NT2/D1 (cell line): ENCODE measurements at regions not wholly inside any gene's neighbourhood (a gene's known extent, or its start where the extent isn't known, plus 50 kb on each side); places are given as distances from the start of the nearest gene placed in this dataset.

Source experiments
- SUZ12 ChIP-seq: IDR thresholded peaks from 2 replicates; pipeline ENCODE4 v1.6.1; 2011; ENCODE audit not compliant: insufficient read length, insufficient read depth; ENCODE audit errors: extremely low read depth
- YY1 ChIP-seq: IDR thresholded peaks from 2 replicates; pipeline ENCODE4 v1.6.1; 2011; ENCODE audit not compliant: insufficient read length, insufficient read depth
- ZNF274 ChIP-seq: IDR thresholded peaks from 2 replicates; pipeline ENCODE4 v1.6.1; 2011; ENCODE audit warnings: mild to moderate bottlenecking, low read depth, low read length

DNA sequence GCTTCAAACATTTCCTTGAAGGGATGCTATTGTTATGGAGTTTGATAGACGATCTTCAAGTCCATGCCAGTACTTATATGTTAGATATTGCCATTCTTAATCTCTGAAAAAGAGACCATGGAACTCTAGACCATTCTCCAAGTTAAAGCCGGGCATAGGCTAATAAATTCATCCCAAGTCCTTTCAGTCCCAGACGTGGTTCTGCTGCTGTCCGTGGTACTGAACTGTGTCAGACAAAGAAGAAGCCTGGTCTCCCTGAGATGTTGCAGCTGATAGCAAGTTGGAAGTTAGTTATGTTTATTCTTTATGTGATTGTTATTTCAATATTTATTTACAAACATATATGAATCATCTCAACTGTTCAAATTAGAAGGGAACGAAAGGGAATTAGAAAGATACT lies 158.7 kb downstream of the NMUR2 start:
- no peak for TF ChIP-seq SUZ12
- TF ChIP-seq ZNF274, result no peak
- no peak for TF ChIP-seq YY1
